D721Med (cell line): ENCODE measurements at regions not wholly inside any gene's neighbourhood (a gene's known extent, or its start where the extent isn't known, plus 50 kb on each side); places are given as distances from the start of the nearest gene placed in this dataset.

Experiments used
- DNase-seq: peaks from one replicate; pipeline ENCODE4 v3.0.0; 2011; ENCODE audit warnings: low spot score; ENCODE audit not compliant: insufficient read length
- FAIRE-seq: peaks from 2 replicates; lab custom pipeline; 2011; peaks lifted over from hg19 to GRCh38; lab: Jason Lieb, UNC
- CTCF ChIP-seq: IDR thresholded peaks from 2 replicates; pipeline ENCODE4 v1.5.1; 2012; ENCODE audit warnings: mild to moderate bottlenecking, control low read depth; ENCODE audit not compliant: insufficient read depth; ENCODE audit errors: missing control alignments

- TF ChIP-seq CTCF, result no peak
- FAIRE-seq (no peak), DNase-seq (no peak)
These were observed 238.2 kb upstream of the NLRP1 start for GRCh38 chr17:5822281-5823060.

GRCh38 chr17:5823219-5823618 lies 238.9 kb upstream of the NLRP1 start:
- DNase-seq (no peak), FAIRE-seq (no peak)
- no peak for TF ChIP-seq CTCF

GRCh38 chr17:5825717-5826330 lies 241.5 kb upstream of the NLRP1 start:
- DNase-seq (no peak), FAIRE-seq (no peak)
- no peak for TF ChIP-seq CTCF

GRCh38 chr17:5826384-5826783 lies 242.1 kb upstream of the NLRP1 start:
- TF ChIP-seq CTCF, result no peak
- FAIRE-seq, result no peak
- DNase-seq, result no peak

- DNase-seq (no peak), FAIRE-seq (no peak)
- TF ChIP-seq CTCF, result no peak
These were observed 239.3 kb upstream of the WSCD1 start for GRCh38 chr17:5830921-5831320.

GRCh38 chr17:5832886-5833285 lies 237.3 kb upstream of the WSCD1 start:
- FAIRE-seq (no peak), DNase-seq (no peak)
- no peak for TF ChIP-seq CTCF

- no peak for DNase-seq
- no peak for FAIRE-seq
- no peak for TF ChIP-seq CTCF
These were observed 233.1 kb upstream of the WSCD1 start for GRCh38 chr17:5837055-5837491.
